NCI-H460 (cell line): ENCODE measurements at regions not wholly inside any gene's neighbourhood (a gene's known extent, or its start where the extent isn't known, plus 50 kb on each side); places are given as distances from the start of the nearest gene placed in this dataset.
"Not testable (repeated sequence)": the region's sequence is repeated elsewhere in the genome, so short reads cannot be mapped to it uniquely, and the experiment has no call there.

ENCODE experiments used
- DNase-seq: peaks from one replicate; pipeline ENCODE4 v3.0.0-alpha.2; 2016; ENCODE audit warnings: low read depth; ENCODE audit errors: extremely low read depth

DNA sequence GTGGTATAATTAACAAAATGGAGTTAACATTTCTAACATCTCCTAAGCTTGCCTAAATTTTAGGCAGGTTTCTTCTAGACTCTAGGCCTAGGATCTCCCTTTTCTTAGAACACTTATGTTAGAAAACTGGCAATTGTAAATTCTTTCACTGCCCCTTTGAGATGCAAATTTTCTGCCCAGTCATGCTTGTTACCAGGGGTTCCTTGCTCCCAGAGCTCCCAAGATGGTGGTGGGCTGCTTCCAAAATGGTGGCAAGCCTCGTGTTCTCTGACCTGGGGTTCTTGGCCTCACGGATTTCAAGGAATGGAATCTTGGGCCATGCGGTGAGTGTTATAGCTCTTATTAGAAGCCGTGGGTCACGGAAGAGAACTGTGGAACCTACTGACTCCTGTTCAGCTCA, 1361.4 kb downstream of the NCAM2 start:
- DNase-seq = not testable (repeated sequence)

DNA sequence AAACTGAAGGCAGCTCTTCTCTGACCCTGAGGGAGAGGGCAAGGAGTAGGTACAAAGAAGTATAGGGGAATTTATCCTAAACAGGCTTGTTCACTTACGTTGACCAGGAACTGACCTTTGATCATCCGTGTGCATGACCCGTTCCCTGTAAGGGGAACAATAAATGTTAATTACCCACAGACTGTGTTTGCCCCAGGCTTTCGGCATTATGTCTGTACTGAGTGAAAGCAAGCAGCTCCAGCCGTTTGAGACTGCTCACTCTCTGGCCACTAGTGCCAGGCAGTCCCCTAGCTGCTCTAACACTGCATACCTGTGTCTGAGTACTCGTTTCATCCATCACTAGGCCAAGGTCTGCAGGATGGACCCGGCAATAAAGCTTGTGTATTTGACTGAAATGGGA, 1365.3 kb downstream of the NCAM2 start:
- DNase-seq = no peak

DNA sequence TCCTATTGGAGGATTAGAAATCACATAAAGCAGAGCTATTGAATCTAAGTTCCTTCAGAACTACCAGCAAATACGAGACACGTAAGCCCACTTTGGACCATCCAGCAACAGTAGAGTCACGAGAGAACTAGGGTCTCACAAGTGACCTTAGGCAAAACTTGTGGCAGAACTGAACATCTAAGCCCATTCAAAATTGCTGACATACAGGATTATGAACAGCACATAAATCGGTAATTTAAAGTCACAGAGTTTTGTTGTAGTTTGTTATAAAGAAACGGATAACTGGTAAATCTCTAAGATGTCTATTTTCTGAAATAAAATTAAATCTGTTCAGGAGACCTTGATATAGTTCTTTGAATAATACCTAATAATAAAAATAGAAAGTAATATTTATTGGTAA, 1366.0 kb downstream of the NCAM2 start:
- no peak for DNase-seq

GRCh38 chr21:22374218-22374969, 1376.2 kb downstream of the NCAM2 start:
- no peak for DNase-seq

DNA sequence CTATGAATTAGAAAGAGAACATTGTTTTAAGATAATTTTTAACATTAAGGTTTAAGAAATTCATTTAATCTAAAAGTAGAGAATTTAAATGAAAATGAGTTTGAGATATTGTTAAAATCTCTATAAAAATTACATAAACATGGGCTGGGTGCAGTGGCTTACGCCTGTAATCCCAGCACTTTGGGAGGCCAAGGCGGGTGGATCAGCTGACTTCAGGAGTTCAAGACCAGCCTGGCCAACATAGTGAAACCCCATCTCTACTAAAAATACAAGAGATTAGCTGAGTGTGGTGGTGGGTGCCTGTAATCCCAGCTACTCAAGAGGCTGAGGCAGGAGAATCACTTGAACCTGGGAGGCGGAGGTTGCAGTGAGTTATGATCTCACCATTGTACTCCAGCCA, 1379.6 kb downstream of the NCAM2 start:
- DNase-seq = not testable (repeated sequence)

DNA sequence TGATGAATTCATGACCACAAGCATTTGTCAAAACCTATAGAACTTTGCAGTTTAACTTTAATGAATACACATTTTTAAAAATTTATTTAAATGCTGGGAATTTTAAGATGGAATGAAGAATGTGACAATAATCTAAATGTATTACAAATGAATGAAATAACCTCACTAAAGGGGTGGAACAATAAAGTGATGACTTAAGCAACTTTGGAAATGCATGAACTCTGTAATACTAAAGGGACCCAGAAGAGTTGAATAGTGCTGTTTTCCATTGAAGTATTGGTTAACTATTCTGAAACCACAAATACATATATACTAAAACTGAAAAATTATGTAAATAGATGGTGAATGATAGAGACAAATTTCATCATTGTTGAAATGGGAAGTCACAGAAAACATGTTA, 1395.1 kb downstream of the NCAM2 start:
- DNase-seq = no peak

GRCh38 chr21:22395965-22396364, 1397.8 kb downstream of the NCAM2 start:
- DNase-seq = no peak

- DNase-seq = no peak
Measured at GRCh38 chr21:22399681-22400514, 1401.7 kb downstream of the NCAM2 start.

- DNase-seq = no peak
Measured at GRCh38 chr21:22409571-22409970, 1411.4 kb downstream of the NCAM2 start.

DNA sequence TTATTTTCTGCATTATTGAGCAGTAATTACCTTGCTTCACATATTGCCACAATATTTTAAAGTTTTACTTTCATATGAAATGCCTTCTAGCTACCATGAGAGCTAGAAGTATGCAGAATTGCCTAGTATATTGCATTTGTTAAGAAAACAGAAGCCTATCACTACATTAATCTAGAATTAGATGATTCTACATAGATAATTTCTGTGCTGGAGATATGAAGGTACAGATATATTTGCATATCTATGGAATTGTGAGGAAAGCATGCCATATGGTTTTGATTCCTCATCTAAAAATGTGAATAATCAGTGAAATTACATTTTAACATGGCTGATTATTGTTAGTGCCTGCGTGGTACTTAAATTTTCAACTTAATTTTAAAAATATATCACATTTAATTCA, 1418.3 kb downstream of the NCAM2 start:
- DNase-seq = no peak

- no peak for DNase-seq
Measured at GRCh38 chr21:22421416-22422180, 1423.4 kb downstream of the NCAM2 start.

DNA sequence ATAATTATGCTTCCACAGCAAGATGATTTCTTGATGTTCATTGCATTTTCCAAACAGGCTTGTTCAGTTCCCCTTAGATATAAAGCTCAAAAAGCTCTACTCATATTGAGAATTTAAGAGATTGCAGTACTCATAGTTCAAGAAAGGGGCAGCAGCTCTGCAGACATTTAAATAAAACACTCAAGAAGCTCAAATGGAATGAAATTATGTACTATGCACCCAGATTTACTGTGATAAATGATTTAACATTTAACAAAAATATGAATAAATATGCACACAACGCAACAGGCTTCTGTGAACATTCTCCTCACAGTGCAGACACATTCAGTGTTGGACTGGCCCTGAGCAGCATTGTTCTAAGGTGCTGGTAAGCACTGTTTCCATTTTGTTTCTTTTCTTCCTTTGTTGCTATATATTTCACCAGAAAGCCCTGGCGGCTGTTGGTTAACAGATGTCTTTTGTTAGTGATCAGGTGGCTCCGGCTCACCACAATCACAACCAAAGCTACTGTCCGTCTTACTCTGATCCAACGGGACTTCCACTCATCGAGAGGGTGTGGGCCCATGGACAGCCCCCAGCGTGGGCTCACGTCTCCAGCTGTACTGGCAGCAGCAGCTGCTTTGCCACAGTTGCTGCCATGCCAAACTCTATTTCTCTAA, 1440.3 kb downstream of the NCAM2 start:
- no peak for DNase-seq

- DNase-seq = no peak
Measured at GRCh38 chr21:22444990-22445389, 1446.8 kb downstream of the NCAM2 start.

DNA sequence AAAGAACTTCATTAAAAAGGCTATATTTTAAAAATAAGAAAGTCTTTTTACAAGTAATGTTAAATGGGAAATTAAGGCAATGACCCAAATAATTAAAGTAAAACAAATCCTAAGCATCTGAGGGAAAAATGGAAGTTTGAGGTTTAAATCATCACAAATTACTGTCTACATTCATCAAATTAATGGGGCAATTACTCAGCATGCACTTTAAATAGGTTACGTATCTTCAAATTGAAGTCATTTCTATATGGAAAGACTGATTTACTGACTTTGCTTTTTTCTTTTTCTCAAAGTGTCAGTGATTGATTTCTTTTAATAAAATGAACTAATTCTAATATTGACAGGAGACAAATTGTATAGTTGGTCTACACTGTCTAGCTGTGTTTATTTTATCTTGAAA, 1452.3 kb downstream of the NCAM2 start:
- no peak for DNase-seq

- no peak for DNase-seq
Measured at GRCh38 chr21:22456241-22456640, 1458.0 kb downstream of the NCAM2 start.

- no peak for DNase-seq
Measured at GRCh38 chr21:22468893-22469292, 1470.7 kb downstream of the NCAM2 start.

GRCh38 chr21:22474403-22474802, 1476.2 kb downstream of the NCAM2 start:
- no peak for DNase-seq

GRCh38 chr21:22476214-22476613, 1478.0 kb downstream of the NCAM2 start:
- DNase-seq = no peak

- DNase-seq = no peak
Measured at GRCh38 chr21:22476726-22477646, 1478.8 kb downstream of the NCAM2 start.

DNA sequence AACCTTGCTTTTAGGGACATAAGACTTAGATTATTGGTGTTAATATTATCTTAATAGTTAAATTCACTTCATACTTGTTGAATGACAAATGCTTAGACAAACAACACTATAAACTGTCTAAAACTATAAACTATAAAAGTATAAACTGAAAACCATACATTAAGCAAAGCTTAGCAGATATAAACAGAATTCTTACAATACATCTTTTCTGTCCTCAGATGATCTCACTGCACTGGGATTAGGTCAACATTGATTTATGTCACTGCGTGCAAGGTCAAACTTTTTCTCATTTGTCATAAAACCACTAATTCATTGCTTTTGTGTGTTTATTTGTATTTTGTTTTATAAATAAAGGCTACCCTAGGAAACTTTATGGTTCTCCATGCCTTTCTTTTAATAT, 1491.8 kb downstream of the NCAM2 start:
- no peak for DNase-seq
